Endothelial cell of umbilical vein (primary cell): ENCODE measurements at regions not wholly inside any gene's neighbourhood (a gene's known extent, or its start where the extent isn't known, plus 50 kb on each side); places are given as distances from the start of the nearest gene placed in this dataset.

Experiments used
- BruUV-seq: library from RNA; stranded (reverse); fragments of 400-500 nt; replicated peaks from 2 replicates; lab custom pipeline; 2021; lab: Mats Ljungman, UMichigan
- CTCF ChIA-PET: fragments of 300-600, 350-600 bp; sonication (Branson Sonifier 250); formaldehyde crosslinking; loops from one replicate; lab custom pipeline; 2021; ENCODE audit warnings: antibody characterized with exemption, inconsistent platforms; lab: Charles Lee
- POLR2A ChIA-PET: fragments of 300-600, 350-600 bp; sonication (Branson Sonifier 250); formaldehyde crosslinking; loops from one replicate; lab custom pipeline; 2021; ENCODE audit warnings: antibody characterized with exemption, inconsistent platforms; lab: Charles Lee
- DNase-seq: peaks from one replicate; pipeline ENCODE4 v3.0.0-alpha.2; 2011; ENCODE audit warnings: low read depth, low spot score
- FAIRE-seq: peaks from 2 replicates; lab custom pipeline; 2011; peaks lifted over from hg19 to GRCh38; lab: Jason Lieb, UNC
- H2AFZ ChIP-seq: 2 replicates; pipeline ENCODE4 v1.6.0; 2012; ENCODE audit warnings: low read depth, low read length, control low read depth, inconsistent platforms
- H3K27ac ChIP-seq: 2 replicates; pipeline ENCODE4 v1.5.1; 2011; ENCODE audit warnings: low read depth, mild to moderate bottlenecking, control low read depth, low read length, moderate library complexity; ENCODE audit not compliant: insufficient read depth
- H3K27me3 ChIP-seq, 2 experiments: 2 replicates each; pipeline versions ENCODE4 v1.6.0 to v1.6.1; 2011; ENCODE audit warnings: low read length in 2 of 2, mixed read lengths in 1 of 2; ENCODE audit not compliant: control insufficient read depth in 2 of 2, insufficient read depth in 2 of 2
- H3K36me3 ChIP-seq, 2 experiments: 2 replicates in 1 of 2; 3 replicates in 1 of 2; pipeline ENCODE4 v1.5.1; 2011; ENCODE audit warnings: low read length in 2 of 2, mild to moderate bottlenecking in 1 of 2, moderate library complexity in 1 of 2; ENCODE audit not compliant: control insufficient read depth in 2 of 2, insufficient read depth in 2 of 2; ENCODE audit errors: extremely low read depth in 1 of 2
- H3K4me1 ChIP-seq: 3 replicates; pipeline ENCODE4 v1.5.1; 2011; ENCODE audit warnings: mild to moderate bottlenecking, low read length; ENCODE audit not compliant: control insufficient read depth, insufficient read depth; ENCODE audit errors: extremely low read depth
- H3K4me2 ChIP-seq: 2 replicates; pipeline ENCODE4 v1.6.1; 2011; ENCODE audit warnings: low read length, control low read depth, mixed read lengths; ENCODE audit not compliant: insufficient read depth
- H3K4me3 ChIP-seq, 3 experiments: fragments of 200-600 bp in 1 of 3; sonication (generic), shearing (Covaris generic) in 1 of 3; replicated peaks in 1 of 3; 2 replicates each; pipeline ENCODE4 v1.5.1; 2011 to 2016; ENCODE audit warnings: control low read depth in 3 of 3, low read length in 3 of 3, mild to moderate bottlenecking in 2 of 3, inconsistent platforms in 1 of 3, low read depth in 1 of 3, moderate library complexity in 1 of 3; ENCODE audit not compliant: insufficient read depth in 1 of 3
- H3K79me2 ChIP-seq: 2 replicates; pipeline ENCODE4 v1.6.0; 2012; ENCODE audit warnings: low read length, inconsistent platforms; ENCODE audit not compliant: control insufficient read depth, insufficient read depth
- H3K9ac ChIP-seq: replicated peaks from 2 replicates; pipeline ENCODE3; 2011; ENCODE audit warnings: low read length, control low read depth; ENCODE audit not compliant: insufficient read depth; ENCODE audit errors: extremely low read depth
- H3K9me1 ChIP-seq: replicated peaks from 3 replicates; pipeline ENCODE4 v1.6.0; 2011; ENCODE audit warnings: mild to moderate bottlenecking, low read length; ENCODE audit not compliant: control insufficient read depth, insufficient read depth; ENCODE audit errors: extremely low read depth
- H3K9me3 ChIP-seq: replicated peaks from 2 replicates; pipeline ENCODE4 v1.5.1; 2012; ENCODE audit warnings: low read length, inconsistent platforms; ENCODE audit not compliant: control insufficient read depth, insufficient read depth
- H4K20me1 ChIP-seq: replicated peaks from 2 replicates; pipeline ENCODE3; 2011; ENCODE audit warnings: mild to moderate bottlenecking, low read length; ENCODE audit not compliant: control insufficient read depth, insufficient read depth; ENCODE audit errors: extremely low read depth
- CTCF ChIP-seq, 2 donors: IDR thresholded peaks; 1 replicate in 1 of 2; 2 replicates in 1 of 2; pipeline ENCODE4 v1.5.1; 2011; ENCODE audit warnings: low read length in 2 of 2, mild to moderate bottlenecking in 2 of 2, moderate library complexity in 2 of 2, control low read depth in 1 of 2, inconsistent platforms in 1 of 2, low read depth in 1 of 2; ENCODE audit not compliant: insufficient read depth in 1 of 2; ENCODE audit errors: extremely low read depth in 1 of 2
- FOS ChIP-seq: IDR thresholded peaks from 2 replicates; pipeline ENCODE4 v1.6.1; 2011; ENCODE audit warnings: mild to moderate bottlenecking, low read length, moderate library complexity, borderline replicate concordance; ENCODE audit not compliant: insufficient read depth
- JUN ChIP-seq: IDR thresholded peaks from 2 replicates; pipeline ENCODE4 v1.6.1; 2011; ENCODE audit warnings: borderline replicate concordance, low read depth; ENCODE audit not compliant: insufficient read length, insufficient read depth
- MAX ChIP-seq: IDR thresholded peaks from 2 replicates; pipeline ENCODE4 v1.6.1; 2011; ENCODE audit not compliant: insufficient read depth, insufficient read length
- MYC ChIP-seq: IDR thresholded peaks from one replicate; pipeline ENCODE4 v1.6.1; 2011; ENCODE audit warnings: mild to moderate bottlenecking, low read depth, low read length
- POLR2AphosphoS5 ChIP-seq: IDR thresholded peaks from 2 replicates; pipeline ENCODE4 v1.6.1; 2012; ENCODE audit warnings: low read depth, mild to moderate bottlenecking, control low read depth, low read length, moderate library complexity; ENCODE audit not compliant: insufficient read depth
- dilution Hi-C: fragments of 300-500 bp; cut with MboI; formaldehyde crosslinking; loops from one replicate; pipeline ENCODE4 v1.15.0; 2019; ENCODE audit warnings: low sequenced_read_pairs; ENCODE audit not compliant: extremely low pct_ligation_motif_present
- intact Hi-C: fragments of 100-400 bp; cut with micrococcal nuclease; formaldehyde crosslinking; loops from one replicate; pipeline ENCODE4 v1.10.0; 2022

- POLR2A ChIA-PET, result no interaction called here
- FAIRE-seq, result no peak
- no peak overlapping the region for H3K27ac ChIP-seq
- no peak overlapping the region for H3K4me3 ChIP-seq
- no peak overlapping the region for H2AFZ ChIP-seq
- no peaks in the 10 kb centered on the region for H4K20me1 ChIP-seq
- no peaks in the 10 kb centered on the region for H3K27me3 ChIP-seq
- no peaks in the 10 kb centered on the region for H3K79me2 ChIP-seq
- no peaks in the 10 kb centered on the region for H3K4me1 ChIP-seq
- H3K4me2 ChIP-seq, result no peak overlapping the region
- dilution Hi-C loops, result no loop called here
- BruUV-seq, result no TSS peak
- intact Hi-C loops, result no loop called here
- no peaks in the 10 kb centered on the region for H3K36me3 ChIP-seq
- CTCF ChIA-PET, result interaction anchor here (1.6 kb wide), 1 partner anchor 50 kb away, joined by 5 read pairs; no protein-coding TSS in a partner anchor
- no peaks in the 10 kb centered on the region for H3K9me1 ChIP-seq
- TF ChIP-seq FOS, result no peak
- TF ChIP-seq MYC, result no peak
- TF ChIP-seq MAX, result no peak
- TF ChIP-seq JUN, result no peak
- TF ChIP-seq POLR2AphosphoS5, result no peak
- TF ChIP-seq CTCF (IDR thresholded peaks at IDR 0.05; ENCODE audit: extremely low read depth in 1 of 2, insufficient read depth in 1 of 2, low read depth in 1 of 2, low read length in 2 of 2), result no peak
- DNase-seq, result no peak
- H3K9me3 ChIP-seq, result no peaks in the 10 kb centered on the region
- no peak overlapping the region for H3K9ac ChIP-seq
Measured at GRCh38 chr5:97281257-97281656, 98.2 kb upstream of the RIOK2 start.
